ENCODE measurements at regions not wholly inside any gene's neighbourhood (a gene's known extent, or its start where the extent isn't known, plus 50 kb on each side); places are given as distances from the start of the nearest gene placed in this dataset.

- DNase-seq, result no peak
Measured at GRCh38 chr9:99441829-99442228, 219.7 kb downstream of the SEC61B start.

GRCh38 chr9:99445371-99445891 lies 223.3 kb downstream of the SEC61B start:
- DNase-seq, result peak; percentile 99

GRCh38 chr9:99445920-99446319 lies 223.8 kb downstream of the SEC61B start:
- DNase-seq, result no peak

GRCh38 chr9:99447951-99448350 lies 225.9 kb downstream of the SEC61B start:
- DNase-seq, result no peak

- DNase-seq, result peak; percentile 31
Measured at GRCh38 chr9:99449726-99450125, 227.6 kb downstream of the SEC61B start.

GRCh38 chr9:99451112-99451606 lies 229.1 kb downstream of the SEC61B start:
- DNase-seq, result no peak

- no peak for DNase-seq
Measured at GRCh38 chr9:99457406-99457805, 235.3 kb downstream of the SEC61B start.

GRCh38 chr9:99457981-99458380 lies 235.9 kb downstream of the SEC61B start:
- no peak for DNase-seq

GRCh38 chr9:99459919-99460318 lies 237.8 kb downstream of the SEC61B start:
- DNase-seq, result no peak

- no peak for DNase-seq
Measured at GRCh38 chr9:99463131-99463530, 241.0 kb downstream of the SEC61B start.

GRCh38 chr9:99464568-99464967 lies 242.5 kb downstream of the SEC61B start:
- no peak for DNase-seq

- DNase-seq, result peak; percentile 82
Measured at GRCh38 chr9:99465231-99465907, 243.3 kb downstream of the SEC61B start.

- no peak for DNase-seq
Measured at GRCh38 chr9:99466104-99466503, 244.0 kb downstream of the SEC61B start.

GRCh38 chr9:99466781-99467180 lies 244.7 kb downstream of the SEC61B start:
- DNase-seq, result no peak

- no peak for DNase-seq
Measured at GRCh38 chr9:99471033-99471432, 249.0 kb downstream of the SEC61B start.

- no peak for DNase-seq
Measured at GRCh38 chr9:99472240-99472915, 250.3 kb downstream of the SEC61B start.

- DNase-seq, result no peak
Measured at GRCh38 chr9:99472916-99473245, 250.8 kb downstream of the SEC61B start.

GRCh38 chr9:99474186-99474585 lies 252.1 kb downstream of the SEC61B start:
- peak; percentile 38 for DNase-seq

- no peak for DNase-seq
Measured at GRCh38 chr9:99475401-99476065, 253.5 kb downstream of the SEC61B start.

- DNase-seq, result peak; percentile 51
Measured at GRCh38 chr9:99478469-99479027, 256.5 kb downstream of the SEC61B start.

GRCh38 chr9:99479929-99480328 lies 257.8 kb downstream of the SEC61B start:
- DNase-seq, result no peak

GRCh38 chr9:99485459-99485858 lies 263.4 kb downstream of the SEC61B start:
- peak; percentile 90 for DNase-seq

GRCh38 chr9:99486684-99487083 lies 264.6 kb downstream of the SEC61B start:
- no peak for DNase-seq
